Ishikawa (cell line): ENCODE measurements at regions not wholly inside any gene's neighbourhood (a gene's known extent, or its start where the extent isn't known, plus 50 kb on each side); places are given as distances from the start of the nearest gene placed in this dataset.

ENCODE experiments used
- CEBPB ChIP-seq: IDR thresholded peaks from 2 replicates; pipeline ENCODE4 v1.6.1; 2012
- CREB1 ChIP-seq: IDR thresholded peaks from 2 replicates; pipeline ENCODE4 v1.6.1; 2012; ENCODE audit warnings: low read depth
- EGR1 ChIP-seq: IDR thresholded peaks from 2 replicates; pipeline ENCODE4 v1.6.1; 2012
- EP300 ChIP-seq: IDR thresholded peaks from 2 replicates; pipeline ENCODE4 v1.6.1; 2012; ENCODE audit warnings: borderline replicate concordance
- FOXM1 ChIP-seq: IDR thresholded peaks from 2 replicates; pipeline ENCODE4 v1.6.1; 2012; ENCODE audit warnings: low read depth, borderline replicate concordance
- NFIC ChIP-seq: IDR thresholded peaks from 2 replicates; pipeline ENCODE4 v1.6.1; 2012
- RAD21 ChIP-seq: IDR thresholded peaks from 2 replicates; pipeline ENCODE4 v1.6.1; 2012; ENCODE audit warnings: low read depth
- TAF1 ChIP-seq: IDR thresholded peaks from 2 replicates; pipeline ENCODE4 v1.6.1; 2012; ENCODE audit warnings: low read depth, mild to moderate bottlenecking
- TCF12 ChIP-seq: IDR thresholded peaks from 2 replicates; pipeline ENCODE4 v1.6.1; 2012; ENCODE audit warnings: low read depth
- TEAD4 ChIP-seq: IDR thresholded peaks from 2 replicates; pipeline ENCODE4 v1.6.1; 2012
- YY1 ChIP-seq: IDR thresholded peaks from 2 replicates; pipeline ENCODE4 v1.6.1; 2012; ENCODE audit warnings: low read depth
- ZBTB7A ChIP-seq: IDR thresholded peaks from 2 replicates; pipeline ENCODE4 v1.6.1; 2012; ENCODE audit warnings: low read depth
- TF ChIP-seq, protein P1 (sequence below): IDR thresholded peaks from 2 replicates; pipeline ENCODE4 v1.6.1; 2012
- TF ChIP-seq, protein P2 (sequence below): IDR thresholded peaks from 2 replicates; pipeline ENCODE4 v1.6.1; 2012
- TF ChIP-seq, protein P3 (sequence below): IDR thresholded peaks from 2 replicates; pipeline ENCODE4 v1.6.1; 2012; ENCODE audit warnings: low read depth, mild to moderate bottlenecking

DNA sequence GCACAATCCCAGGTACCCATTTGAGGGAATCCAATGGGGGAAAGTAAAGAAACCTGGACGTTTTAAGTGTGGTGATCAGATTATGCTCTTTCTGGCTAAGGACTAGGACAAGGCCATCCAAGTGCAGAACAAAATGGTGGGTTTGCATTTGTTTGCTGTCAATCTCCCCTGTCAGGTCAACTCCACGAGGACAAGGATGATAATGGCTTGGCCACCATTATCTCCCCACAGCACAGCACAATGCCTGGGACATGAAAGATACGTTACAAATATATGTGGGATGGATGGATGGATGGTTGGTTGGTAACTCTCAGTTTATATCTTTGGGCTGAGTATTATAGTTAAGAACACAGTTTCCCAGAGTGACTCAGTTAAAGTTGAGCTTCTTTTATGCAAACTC lies 526.9 kb downstream of the NPIPA7 start:
- TF ChIP-seq TEAD4 (no peak), YY1 (no peak), ZBTB7A (no peak), EP300 (no peak), EGR1 (no peak), TAF1 (no peak), RAD21 (no peak), NFIC (no peak), CREB1 (no peak), TCF12 (no peak), FOXM1 (no peak), CEBPB (no peak)
- TF ChIP-seq, protein P1, sequence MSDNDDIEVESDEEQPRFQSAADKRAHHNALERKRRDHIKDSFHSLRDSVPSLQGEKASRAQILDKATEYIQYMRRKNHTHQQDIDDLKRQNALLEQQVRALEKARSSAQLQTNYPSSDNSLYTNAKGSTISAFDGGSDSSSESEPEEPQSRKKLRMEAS: no peak
- TF ChIP-seq, protein P2, sequence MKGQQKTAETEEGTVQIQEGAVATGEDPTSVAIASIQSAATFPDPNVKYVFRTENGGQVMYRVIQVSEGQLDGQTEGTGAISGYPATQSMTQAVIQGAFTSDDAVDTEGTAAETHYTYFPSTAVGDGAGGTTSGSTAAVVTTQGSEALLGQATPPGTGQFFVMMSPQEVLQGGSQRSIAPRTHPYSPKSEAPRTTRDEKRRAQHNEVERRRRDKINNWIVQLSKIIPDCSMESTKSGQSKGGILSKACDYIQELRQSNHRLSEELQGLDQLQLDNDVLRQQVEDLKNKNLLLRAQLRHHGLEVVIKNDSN: no peak
- TF ChIP-seq, protein P3, sequence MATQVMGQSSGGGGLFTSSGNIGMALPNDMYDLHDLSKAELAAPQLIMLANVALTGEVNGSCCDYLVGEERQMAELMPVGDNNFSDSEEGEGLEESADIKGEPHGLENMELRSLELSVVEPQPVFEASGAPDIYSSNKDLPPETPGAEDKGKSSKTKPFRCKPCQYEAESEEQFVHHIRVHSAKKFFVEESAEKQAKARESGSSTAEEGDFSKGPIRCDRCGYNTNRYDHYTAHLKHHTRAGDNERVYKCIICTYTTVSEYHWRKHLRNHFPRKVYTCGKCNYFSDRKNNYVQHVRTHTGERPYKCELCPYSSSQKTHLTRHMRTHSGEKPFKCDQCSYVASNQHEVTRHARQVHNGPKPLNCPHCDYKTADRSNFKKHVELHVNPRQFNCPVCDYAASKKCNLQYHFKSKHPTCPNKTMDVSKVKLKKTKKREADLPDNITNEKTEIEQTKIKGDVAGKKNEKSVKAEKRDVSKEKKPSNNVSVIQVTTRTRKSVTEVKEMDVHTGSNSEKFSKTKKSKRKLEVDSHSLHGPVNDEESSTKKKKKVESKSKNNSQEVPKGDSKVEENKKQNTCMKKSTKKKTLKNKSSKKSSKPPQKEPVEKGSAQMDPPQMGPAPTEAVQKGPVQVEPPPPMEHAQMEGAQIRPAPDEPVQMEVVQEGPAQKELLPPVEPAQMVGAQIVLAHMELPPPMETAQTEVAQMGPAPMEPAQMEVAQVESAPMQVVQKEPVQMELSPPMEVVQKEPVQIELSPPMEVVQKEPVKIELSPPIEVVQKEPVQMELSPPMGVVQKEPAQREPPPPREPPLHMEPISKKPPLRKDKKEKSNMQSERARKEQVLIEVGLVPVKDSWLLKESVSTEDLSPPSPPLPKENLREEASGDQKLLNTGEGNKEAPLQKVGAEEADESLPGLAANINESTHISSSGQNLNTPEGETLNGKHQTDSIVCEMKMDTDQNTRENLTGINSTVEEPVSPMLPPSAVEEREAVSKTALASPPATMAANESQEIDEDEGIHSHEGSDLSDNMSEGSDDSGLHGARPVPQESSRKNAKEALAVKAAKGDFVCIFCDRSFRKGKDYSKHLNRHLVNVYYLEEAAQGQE: no peak

DNA sequence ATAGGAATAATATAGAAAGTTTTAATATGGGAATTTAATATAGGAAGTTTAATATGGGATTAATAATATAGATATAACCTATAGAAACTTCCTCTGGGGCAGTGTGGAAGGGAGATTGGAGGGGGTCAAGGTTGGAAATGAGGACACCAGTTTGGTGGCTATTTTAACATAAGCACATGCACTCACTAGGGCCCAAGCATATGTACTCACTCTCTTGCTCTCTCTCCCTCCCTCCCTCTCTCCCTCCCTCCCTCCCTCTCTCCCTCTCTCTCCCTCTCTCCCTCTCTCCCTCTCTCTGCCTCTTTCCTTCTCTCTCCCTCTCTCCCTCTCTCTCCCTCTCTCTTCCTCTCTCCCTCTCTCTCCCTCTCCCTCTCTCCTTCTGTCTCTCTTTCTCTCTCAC lies 528.1 kb downstream of the NPIPA7 start:
- no peak for TF ChIP-seq RAD21
- TF ChIP-seq EP300: no peak
- TF ChIP-seq ZBTB7A: no peak
- TF ChIP-seq, protein P3: no peak
- TF ChIP-seq, protein P2: no peak
- TF ChIP-seq NFIC: no peak
- TF ChIP-seq CREB1: no peak
- no peak for TF ChIP-seq EGR1
- TF ChIP-seq TCF12: no peak
- TF ChIP-seq, protein P1: no peak
- no peak for TF ChIP-seq TEAD4
- no peak for TF ChIP-seq TAF1
- TF ChIP-seq FOXM1: no peak
- TF ChIP-seq YY1: no peak
- TF ChIP-seq CEBPB: no peak

DNA sequence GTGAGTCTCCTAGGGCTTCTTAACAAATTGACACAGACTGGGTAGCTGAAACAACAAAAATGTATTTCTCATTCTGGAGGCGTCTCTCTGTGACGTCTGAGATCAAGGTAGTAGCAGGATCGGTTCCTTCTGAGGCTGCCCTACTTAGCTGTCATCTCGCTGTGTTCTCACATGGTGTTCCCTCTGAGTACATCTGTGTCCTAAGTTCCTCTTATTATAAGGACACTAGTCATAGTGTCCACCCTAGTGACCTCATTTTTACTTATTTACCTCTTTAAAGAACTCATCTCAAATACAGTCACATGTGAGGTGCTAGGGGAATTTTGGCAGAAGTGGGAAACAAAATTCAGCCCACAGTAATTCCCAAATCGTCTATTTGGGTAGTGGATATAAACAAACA lies 529.1 kb downstream of the NPIPA7 start:
- no peak for TF ChIP-seq TEAD4
- TF ChIP-seq YY1: no peak
- TF ChIP-seq ZBTB7A: no peak
- TF ChIP-seq CREB1: no peak
- TF ChIP-seq, protein P1: no peak
- TF ChIP-seq, protein P3: no peak
- no peak for TF ChIP-seq TCF12
- TF ChIP-seq CEBPB: no peak
- TF ChIP-seq FOXM1: no peak
- TF ChIP-seq, protein P2: no peak
- no peak for TF ChIP-seq TAF1

DNA sequence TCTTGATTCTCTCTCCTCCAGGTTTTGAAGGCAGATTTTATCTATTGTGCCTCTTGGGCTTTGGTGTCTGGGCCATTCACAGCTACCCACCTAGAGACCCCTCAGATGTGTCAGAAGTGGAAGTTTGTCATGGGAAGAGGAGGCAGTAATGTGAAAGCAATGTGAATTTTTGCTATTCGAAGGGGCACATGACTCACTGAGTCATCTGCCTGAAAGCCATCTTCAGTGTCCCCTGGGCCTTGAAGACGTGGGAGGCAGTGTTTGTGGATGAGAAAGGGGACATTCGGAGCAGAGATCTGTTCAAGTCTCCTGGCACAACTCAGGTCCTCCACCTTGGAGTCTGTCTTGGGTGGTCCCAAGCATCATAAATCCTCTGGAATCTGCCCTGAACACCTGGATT lies 530.2 kb downstream of the NPIPA7 start:
- TF ChIP-seq CEBPB (no peak), TEAD4 (no peak), TCF12 (no peak), RAD21 (no peak), FOXM1 (no peak), TAF1 (no peak), EGR1 (no peak), NFIC (no peak), CREB1 (no peak), YY1 (no peak), EP300 (no peak), ZBTB7A (no peak)
- TF ChIP-seq, protein P1: no peak
- TF ChIP-seq, protein P3: no peak
- TF ChIP-seq, protein P2: no peak
